Activated B cell treated with CpG ODN at 0.5 μM for 24 hours (primary cell): ENCODE measurements at regions not wholly inside any gene's neighbourhood (a gene's known extent, or its start where the extent isn't known, plus 50 kb on each side); places are given as distances from the start of the nearest gene placed in this dataset.

Source experiments
- ATAC-seq: fragments of 200-7000 bp; cut with Tn5 transposase; one replicate; pipeline ENCODE4 v1.10.0; 2021; ENCODE audit warnings: low read depth, mild to moderate bottlenecking, moderate library complexity
- CTCF ChIA-PET: fragments of 350-600 bp; sonication (Branson Sonifier 250); formaldehyde crosslinking; loops from one replicate; lab custom pipeline; 2021; ENCODE audit warnings: antibody characterized with exemption; lab: Charles Lee
- POLR2A ChIA-PET: fragments of 350-600 bp; sonication (Branson Sonifier 250); formaldehyde crosslinking; loops from one replicate; lab custom pipeline; 2021; ENCODE audit warnings: antibody characterized with exemption; lab: Charles Lee
- DNase-seq: peaks from one replicate; pipeline ENCODE4 v3.0.0; 2022
- H3K27ac Mint-ChIP-seq: one replicate; pipeline ENCODE4 v1.8.0; 2020; ENCODE audit warnings: mixed read lengths
- H3K27me3 Mint-ChIP-seq: one replicate; pipeline ENCODE4 v1.8.0; 2021; ENCODE audit warnings: mixed read lengths
- H3K36me3 Mint-ChIP-seq: one replicate; pipeline ENCODE4 v1.8.0; 2021; ENCODE audit warnings: low read depth, mixed read lengths
- H3K4me1 Mint-ChIP-seq: one replicate; pipeline ENCODE4 v1.8.0; 2021; ENCODE audit warnings: mixed read lengths
- H3K4me3 Mint-ChIP-seq: one replicate; pipeline ENCODE4 v1.8.0; 2020; ENCODE audit warnings: mild to moderate bottlenecking, mixed read lengths
- H3K9me3 Mint-ChIP-seq: one replicate; pipeline ENCODE4 v1.8.0; 2020; ENCODE audit warnings: mixed read lengths
- CTCF ChIP-seq: fragments of 200-600 bp; IDR thresholded peaks from one replicate; pipeline ENCODE4 v1.8.0; 2022; ENCODE audit warnings: antibody characterized with exemption, mild to moderate bottlenecking
- intact Hi-C: fragments of 100-400 bp; cut with micrococcal nuclease; formaldehyde crosslinking; loops from one replicate; pipeline ENCODE4 v1.15.1; 2024

GRCh38 chr3:44020143-44020542, 221.5 kb upstream of the TOPAZ1 start:
- intact Hi-C loops = loop anchor here (5.0 kb wide), 1 partner anchor 37 kb away; no protein-coding TSS in a partner anchor
- ATAC-seq = no peak
- POLR2A ChIA-PET = no interaction called here
- TF ChIP-seq CTCF = no peak
- Mint-ChIP-seq H3K9me3 (no peaks in the 10 kb centered on the region), H3K36me3 (no peaks in the 10 kb centered on the region), H3K27me3 (peaks cover 30% of the 10 kb centered on the region), H3K4me1 (peaks cover 7% of the 10 kb centered on the region), H3K4me3 (no peak overlapping the region), H3K27ac (no peak overlapping the region)
- CTCF ChIA-PET = no interaction called here
- no peak for DNase-seq

GRCh38 chr3:44021651-44022594, 219.8 kb upstream of the TOPAZ1 start:
- H3K4me3 Mint-ChIP-seq = peak overlapping the region; percentile 74
- peaks cover 7% of the 10 kb centered on the region for H3K4me1 Mint-ChIP-seq

GRCh38 chr3:44023961-44024593, 217.6 kb upstream of the TOPAZ1 start:
- Mint-ChIP-seq H3K27ac (no peak overlapping the region), H3K4me1 (peaks cover 7% of the 10 kb centered on the region), H3K27me3 (peaks cover 27% of the 10 kb centered on the region), H3K4me3 (no peak overlapping the region), H3K9me3 (no peaks in the 10 kb centered on the region), H3K36me3 (no peaks in the 10 kb centered on the region)
- ATAC-seq = no peak
- intact Hi-C loops = loop anchor here (2.0 to 5.0 kb wide), 3 partner anchors 13 to 33 kb away; no protein-coding TSS in a partner anchor
- CTCF ChIA-PET = no interaction called here
- no peak for DNase-seq
- no peak for TF ChIP-seq CTCF
- POLR2A ChIA-PET = no interaction called here

More at GRCh38 chr3:44021651-44022594, 219.8 kb upstream of the TOPAZ1 start:
- H3K9me3 Mint-ChIP-seq = no peaks in the 10 kb centered on the region
- DNase-seq (no peak), ATAC-seq (no peak)
- H3K27me3 Mint-ChIP-seq = peaks cover 33% of the 10 kb centered on the region
- H3K36me3 Mint-ChIP-seq = no peaks in the 10 kb centered on the region
- H3K27ac Mint-ChIP-seq = no peak overlapping the region
- CTCF ChIA-PET = interaction anchor here (0.6 kb wide), 1 partner anchor 19 kb away, joined by 3 read pairs; no protein-coding TSS in a partner anchor
- intact Hi-C loops = loop anchor here (2.0 to 5.0 kb wide), 3 partner anchors 15 to 35 kb away; no protein-coding TSS in a partner anchor
- POLR2A ChIA-PET = no interaction called here
- TF ChIP-seq CTCF = no peak

GRCh38 chr3:44026220-44026865, 215.3 kb upstream of the TOPAZ1 start:
- TF ChIP-seq CTCF = no peak
- no peak overlapping the region for H3K4me3 Mint-ChIP-seq
- no peak for ATAC-seq
- H3K27ac Mint-ChIP-seq = no peak overlapping the region
- H3K4me1 Mint-ChIP-seq = peaks cover 19% of the 10 kb centered on the region
- intact Hi-C loops = no loop called here
- DNase-seq = no peak
- H3K9me3 Mint-ChIP-seq = no peaks in the 10 kb centered on the region
- POLR2A ChIA-PET = no interaction called here
- CTCF ChIA-PET = no interaction called here
- peaks cover 20% of the 10 kb centered on the region for H3K27me3 Mint-ChIP-seq
- H3K36me3 Mint-ChIP-seq = no peaks in the 10 kb centered on the region
